ENCODE measurements at regions not wholly inside any gene's neighbourhood (a gene's known extent, or its start where the extent isn't known, plus 50 kb on each side); places are given as distances from the start of the nearest gene placed in this dataset.

DNA sequence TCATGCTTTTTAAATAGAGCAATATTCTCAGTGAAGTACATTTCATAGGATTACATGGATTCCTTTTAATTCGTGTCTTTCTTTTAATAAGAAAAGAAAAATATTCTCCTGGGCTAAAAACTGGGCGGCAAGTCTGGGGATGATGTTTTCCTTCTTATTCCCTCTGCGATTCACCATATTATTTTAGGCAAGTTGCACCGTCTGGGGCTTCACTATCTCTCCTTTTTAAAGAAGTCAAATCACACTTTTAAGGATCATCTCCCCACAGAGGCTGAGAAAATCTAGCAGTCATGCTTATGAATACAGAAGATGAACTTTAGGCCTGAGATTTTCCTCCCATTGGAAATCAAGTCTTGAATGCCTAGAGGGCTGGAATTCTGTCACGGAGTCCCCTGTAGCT is 104.1 kb downstream of the COPS8 start:
- TF ChIP-seq, protein P1, sequence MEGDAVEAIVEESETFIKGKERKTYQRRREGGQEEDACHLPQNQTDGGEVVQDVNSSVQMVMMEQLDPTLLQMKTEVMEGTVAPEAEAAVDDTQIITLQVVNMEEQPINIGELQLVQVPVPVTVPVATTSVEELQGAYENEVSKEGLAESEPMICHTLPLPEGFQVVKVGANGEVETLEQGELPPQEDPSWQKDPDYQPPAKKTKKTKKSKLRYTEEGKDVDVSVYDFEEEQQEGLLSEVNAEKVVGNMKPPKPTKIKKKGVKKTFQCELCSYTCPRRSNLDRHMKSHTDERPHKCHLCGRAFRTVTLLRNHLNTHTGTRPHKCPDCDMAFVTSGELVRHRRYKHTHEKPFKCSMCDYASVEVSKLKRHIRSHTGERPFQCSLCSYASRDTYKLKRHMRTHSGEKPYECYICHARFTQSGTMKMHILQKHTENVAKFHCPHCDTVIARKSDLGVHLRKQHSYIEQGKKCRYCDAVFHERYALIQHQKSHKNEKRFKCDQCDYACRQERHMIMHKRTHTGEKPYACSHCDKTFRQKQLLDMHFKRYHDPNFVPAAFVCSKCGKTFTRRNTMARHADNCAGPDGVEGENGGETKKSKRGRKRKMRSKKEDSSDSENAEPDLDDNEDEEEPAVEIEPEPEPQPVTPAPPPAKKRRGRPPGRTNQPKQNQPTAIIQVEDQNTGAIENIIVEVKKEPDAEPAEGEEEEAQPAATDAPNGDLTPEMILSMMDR (IDR thresholded peaks at IDR 0.05; ENCODE audit: insufficient read depth, low read length), result no peak
- TF ChIP-seq, protein P2, sequence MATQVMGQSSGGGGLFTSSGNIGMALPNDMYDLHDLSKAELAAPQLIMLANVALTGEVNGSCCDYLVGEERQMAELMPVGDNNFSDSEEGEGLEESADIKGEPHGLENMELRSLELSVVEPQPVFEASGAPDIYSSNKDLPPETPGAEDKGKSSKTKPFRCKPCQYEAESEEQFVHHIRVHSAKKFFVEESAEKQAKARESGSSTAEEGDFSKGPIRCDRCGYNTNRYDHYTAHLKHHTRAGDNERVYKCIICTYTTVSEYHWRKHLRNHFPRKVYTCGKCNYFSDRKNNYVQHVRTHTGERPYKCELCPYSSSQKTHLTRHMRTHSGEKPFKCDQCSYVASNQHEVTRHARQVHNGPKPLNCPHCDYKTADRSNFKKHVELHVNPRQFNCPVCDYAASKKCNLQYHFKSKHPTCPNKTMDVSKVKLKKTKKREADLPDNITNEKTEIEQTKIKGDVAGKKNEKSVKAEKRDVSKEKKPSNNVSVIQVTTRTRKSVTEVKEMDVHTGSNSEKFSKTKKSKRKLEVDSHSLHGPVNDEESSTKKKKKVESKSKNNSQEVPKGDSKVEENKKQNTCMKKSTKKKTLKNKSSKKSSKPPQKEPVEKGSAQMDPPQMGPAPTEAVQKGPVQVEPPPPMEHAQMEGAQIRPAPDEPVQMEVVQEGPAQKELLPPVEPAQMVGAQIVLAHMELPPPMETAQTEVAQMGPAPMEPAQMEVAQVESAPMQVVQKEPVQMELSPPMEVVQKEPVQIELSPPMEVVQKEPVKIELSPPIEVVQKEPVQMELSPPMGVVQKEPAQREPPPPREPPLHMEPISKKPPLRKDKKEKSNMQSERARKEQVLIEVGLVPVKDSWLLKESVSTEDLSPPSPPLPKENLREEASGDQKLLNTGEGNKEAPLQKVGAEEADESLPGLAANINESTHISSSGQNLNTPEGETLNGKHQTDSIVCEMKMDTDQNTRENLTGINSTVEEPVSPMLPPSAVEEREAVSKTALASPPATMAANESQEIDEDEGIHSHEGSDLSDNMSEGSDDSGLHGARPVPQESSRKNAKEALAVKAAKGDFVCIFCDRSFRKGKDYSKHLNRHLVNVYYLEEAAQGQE (IDR thresholded peaks at IDR 0.05; ENCODE audit: insufficient replicate concordance, low read depth), result no peak
- TF ChIP-seq SPI1 (IDR thresholded peaks at IDR 0.05; ENCODE audit: borderline replicate concordance, low read depth) (no peak), POLR2AphosphoS5 (IDR thresholded peaks at IDR 0.05; ENCODE audit: low read depth) (no peak), GABPA (IDR thresholded peaks at IDR 0.05; ENCODE audit: low read depth) (no peak)
